ENCODE measurements at regions not wholly inside any gene's neighbourhood (a gene's known extent, or its start where the extent isn't known, plus 50 kb on each side); places are given as distances from the start of the nearest gene placed in this dataset.

DNA sequence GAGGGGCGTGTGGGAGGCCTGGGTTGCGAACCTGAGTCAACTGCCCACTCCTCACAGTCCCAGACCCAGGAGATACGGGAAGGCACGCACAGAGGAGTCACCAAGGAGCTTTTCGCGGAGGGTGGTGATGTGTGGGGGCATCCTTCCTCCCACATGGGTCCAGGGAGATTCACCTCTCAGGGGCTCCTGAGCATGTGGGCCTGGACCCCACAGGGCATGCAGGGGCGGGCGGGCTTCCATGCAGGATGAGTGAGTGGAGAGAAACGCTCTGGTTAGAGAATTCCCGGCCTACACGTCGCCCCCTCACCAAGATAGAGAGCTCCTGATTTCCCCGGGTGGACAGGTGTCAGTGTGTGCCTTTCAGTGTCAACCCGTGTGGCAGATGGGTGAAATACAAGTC is 641.7 kb upstream of the FZD8 start:
- H3K79me2 ChIP-seq (ENCODE audit: insufficient read depth, low read length): no peaks in the 10 kb centered on the region
- H3K27ac ChIP-seq (ENCODE audit: low read depth, low read length): no peak overlapping the region
- H3K36me3 ChIP-seq (ENCODE audit: insufficient read depth, low read length): no peaks in the 10 kb centered on the region
- H3K27me3 ChIP-seq (ENCODE audit: insufficient read depth, low read length): no peaks in the 10 kb centered on the region
- H4K20me1 ChIP-seq (ENCODE audit: insufficient read depth, low read length): no peaks in the 10 kb centered on the region
- H3K9me3 ChIP-seq (ENCODE audit: low read depth, low read length): no peaks in the 10 kb centered on the region
- no peak overlapping the region for H2AFZ ChIP-seq (ENCODE audit: low read length)
- H3K4me2 ChIP-seq (ENCODE audit: insufficient read depth, low read length): no peak overlapping the region
- DNase-seq (ENCODE audit: insufficient read length, low spot score, missing footprints): no peak
- no peaks in the 10 kb centered on the region for H3K4me1 ChIP-seq (ENCODE audit: insufficient read depth, low read length)
- TF ChIP-seq, protein P1, sequence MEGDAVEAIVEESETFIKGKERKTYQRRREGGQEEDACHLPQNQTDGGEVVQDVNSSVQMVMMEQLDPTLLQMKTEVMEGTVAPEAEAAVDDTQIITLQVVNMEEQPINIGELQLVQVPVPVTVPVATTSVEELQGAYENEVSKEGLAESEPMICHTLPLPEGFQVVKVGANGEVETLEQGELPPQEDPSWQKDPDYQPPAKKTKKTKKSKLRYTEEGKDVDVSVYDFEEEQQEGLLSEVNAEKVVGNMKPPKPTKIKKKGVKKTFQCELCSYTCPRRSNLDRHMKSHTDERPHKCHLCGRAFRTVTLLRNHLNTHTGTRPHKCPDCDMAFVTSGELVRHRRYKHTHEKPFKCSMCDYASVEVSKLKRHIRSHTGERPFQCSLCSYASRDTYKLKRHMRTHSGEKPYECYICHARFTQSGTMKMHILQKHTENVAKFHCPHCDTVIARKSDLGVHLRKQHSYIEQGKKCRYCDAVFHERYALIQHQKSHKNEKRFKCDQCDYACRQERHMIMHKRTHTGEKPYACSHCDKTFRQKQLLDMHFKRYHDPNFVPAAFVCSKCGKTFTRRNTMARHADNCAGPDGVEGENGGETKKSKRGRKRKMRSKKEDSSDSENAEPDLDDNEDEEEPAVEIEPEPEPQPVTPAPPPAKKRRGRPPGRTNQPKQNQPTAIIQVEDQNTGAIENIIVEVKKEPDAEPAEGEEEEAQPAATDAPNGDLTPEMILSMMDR (IDR thresholded peaks at IDR 0.05; ENCODE audit: extremely low read depth, low read depth, low read length): no peak
- no peak overlapping the region for H3K4me3 ChIP-seq (ENCODE audit: insufficient read depth, low read length)

DNA sequence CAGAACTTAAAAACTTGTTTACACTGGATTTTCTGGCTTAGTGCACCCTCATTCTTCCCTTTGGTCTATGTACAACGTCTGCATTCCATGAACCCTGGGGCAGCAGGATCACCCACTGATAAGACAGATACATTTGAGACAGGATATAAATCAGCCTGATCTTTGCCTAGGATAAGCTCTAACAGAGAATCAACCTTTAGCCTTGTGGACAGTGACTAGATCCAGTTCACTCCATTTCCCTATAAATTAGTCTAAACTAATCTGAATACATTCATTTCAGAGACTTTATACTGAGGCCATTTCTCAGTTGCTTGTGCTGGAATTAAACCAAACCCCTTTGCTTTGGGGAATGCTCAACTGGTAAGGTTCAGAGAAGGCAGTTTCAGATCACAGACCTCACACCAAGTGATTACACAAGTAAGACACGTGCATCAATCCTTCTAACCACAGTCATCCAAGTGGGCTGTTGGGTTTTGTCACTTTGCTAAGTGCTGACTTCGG is 639.8 kb upstream of the FZD8 start:
- H3K27ac ChIP-seq (ENCODE audit: low read depth, low read length): no peak overlapping the region
- H3K4me2 ChIP-seq (ENCODE audit: insufficient read depth, low read length): no peak overlapping the region
- no peaks in the 10 kb centered on the region for H4K20me1 ChIP-seq (ENCODE audit: insufficient read depth, low read length)
- no peak for DNase-seq (ENCODE audit: insufficient read length, low spot score, missing footprints)
- no peak overlapping the region for H2AFZ ChIP-seq (ENCODE audit: low read length)
- no peaks in the 10 kb centered on the region for H3K79me2 ChIP-seq (ENCODE audit: insufficient read depth, low read length)
- no peaks in the 10 kb centered on the region for H3K27me3 ChIP-seq (ENCODE audit: insufficient read depth, low read length)
- H3K4me3 ChIP-seq (ENCODE audit: insufficient read depth, low read length): no peak overlapping the region
- H3K9me3 ChIP-seq (ENCODE audit: low read depth, low read length): no peaks in the 10 kb centered on the region
- H3K36me3 ChIP-seq (ENCODE audit: insufficient read depth, low read length): no peaks in the 10 kb centered on the region
- TF ChIP-seq, protein P1 (IDR thresholded peaks at IDR 0.05; ENCODE audit: extremely low read depth, low read depth, low read length): no peak
- no peaks in the 10 kb centered on the region for H3K4me1 ChIP-seq (ENCODE audit: insufficient read depth, low read length)

DNA sequence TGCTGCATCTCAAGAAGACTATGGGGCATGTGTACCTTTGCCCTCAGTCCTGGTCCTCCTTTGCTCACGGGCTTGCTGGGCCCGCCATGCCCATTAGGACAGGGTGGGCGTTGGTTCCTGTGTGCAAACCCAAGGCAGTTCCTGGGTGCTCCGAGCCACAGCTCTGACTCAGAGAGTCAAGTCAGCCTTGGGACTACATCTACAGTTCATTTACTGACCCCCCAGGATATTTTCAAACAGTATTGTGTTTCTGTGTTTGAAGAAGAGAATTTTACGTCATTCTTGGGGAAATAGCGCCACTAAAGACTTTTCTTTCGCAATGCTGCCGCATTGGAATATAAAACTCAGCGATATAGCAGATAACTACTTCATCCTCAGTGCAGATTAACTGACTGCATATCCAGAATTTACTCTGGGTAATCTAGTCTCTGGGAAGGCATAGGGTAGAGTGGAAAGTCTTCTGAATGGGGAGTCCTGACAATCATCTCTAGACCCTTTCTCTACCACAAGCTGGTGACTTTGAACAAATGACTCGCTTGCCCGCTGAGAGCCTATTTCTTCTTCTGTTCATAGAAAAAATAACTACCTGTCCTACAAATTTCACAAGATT is 638.9 kb upstream of the FZD8 start:
- H3K9me3 ChIP-seq (ENCODE audit: low read depth, low read length): no peaks in the 10 kb centered on the region
- DNase-seq (ENCODE audit: insufficient read length, low spot score, missing footprints): no peak
- TF ChIP-seq, protein P1 (IDR thresholded peaks at IDR 0.05; ENCODE audit: extremely low read depth, low read depth, low read length): no peak
- no peaks in the 10 kb centered on the region for H3K79me2 ChIP-seq (ENCODE audit: insufficient read depth, low read length)
- H2AFZ ChIP-seq (ENCODE audit: low read length): no peak overlapping the region
- H3K4me3 ChIP-seq (ENCODE audit: insufficient read depth, low read length): no peak overlapping the region
- H4K20me1 ChIP-seq (ENCODE audit: insufficient read depth, low read length): no peaks in the 10 kb centered on the region
- H3K27ac ChIP-seq (ENCODE audit: low read depth, low read length): no peak overlapping the region
- no peaks in the 10 kb centered on the region for H3K27me3 ChIP-seq (ENCODE audit: insufficient read depth, low read length)
- no peaks in the 10 kb centered on the region for H3K4me1 ChIP-seq (ENCODE audit: insufficient read depth, low read length)
- no peak overlapping the region for H3K4me2 ChIP-seq (ENCODE audit: insufficient read depth, low read length)
- H3K36me3 ChIP-seq (ENCODE audit: insufficient read depth, low read length): no peaks in the 10 kb centered on the region

DNA sequence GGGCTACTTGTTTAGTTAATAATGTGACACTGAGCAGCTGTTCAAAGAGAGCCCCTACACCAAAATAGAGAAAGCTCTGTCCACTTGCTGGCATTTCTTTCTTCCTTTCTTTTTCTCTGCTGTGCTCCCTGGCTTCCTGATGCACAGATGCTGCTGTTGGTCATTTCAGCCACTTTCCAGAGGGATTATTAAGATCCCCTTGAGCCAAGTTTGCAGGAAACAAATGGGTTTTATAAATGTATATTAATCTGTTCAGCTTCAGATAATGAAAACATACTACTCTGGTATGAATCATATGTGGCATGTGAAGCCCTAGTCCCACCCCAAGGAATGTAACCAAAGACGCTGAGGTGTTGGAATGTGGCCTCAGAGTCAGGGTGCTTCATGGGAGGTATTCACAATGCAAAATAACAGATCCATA is 638.2 kb upstream of the FZD8 start:
- Histone ChIP-seq H3K36me3 (ENCODE audit: insufficient read depth, low read length) (no peaks in the 10 kb centered on the region), H3K27me3 (ENCODE audit: insufficient read depth, low read length) (no peaks in the 10 kb centered on the region), H3K9me3 (ENCODE audit: low read depth, low read length) (no peaks in the 10 kb centered on the region), H4K20me1 (ENCODE audit: insufficient read depth, low read length) (no peaks in the 10 kb centered on the region), H3K27ac (ENCODE audit: low read depth, low read length) (no peak overlapping the region), H3K4me3 (ENCODE audit: insufficient read depth, low read length) (no peak overlapping the region), H2AFZ (ENCODE audit: low read length) (peak overlapping the region; percentile 4), H3K4me1 (ENCODE audit: insufficient read depth, low read length) (no peaks in the 10 kb centered on the region), H3K4me2 (ENCODE audit: insufficient read depth, low read length) (no peak overlapping the region), H3K79me2 (ENCODE audit: insufficient read depth, low read length) (no peaks in the 10 kb centered on the region)
- TF ChIP-seq, protein P1 (IDR thresholded peaks at IDR 0.05; ENCODE audit: extremely low read depth, low read depth, low read length): no peak
- DNase-seq (ENCODE audit: insufficient read length, low spot score, missing footprints): peak; percentile 58

All from osteoblast (primary cell).